Fibroblast of the aortic adventitia (primary cell): ENCODE measurements at regions not wholly inside any gene's neighbourhood (a gene's known extent, or its start where the extent isn't known, plus 50 kb on each side); places are given as distances from the start of the nearest gene placed in this dataset.
"Not testable (repeated sequence)": the region's sequence is repeated elsewhere in the genome, so short reads cannot be mapped to it uniquely, and the experiment has no call there.

Source experiments
- DNase-seq: peaks from one replicate; pipeline ENCODE4 v3.0.0-alpha.2; 2010; ENCODE audit warnings: low read depth
- H3K4me3 ChIP-seq: 2 replicates; pipeline ENCODE4 v1.5.1; 2011; ENCODE audit warnings: low read depth, mild to moderate bottlenecking, control low read depth, low read length, moderate library complexity
- CTCF ChIP-seq: IDR thresholded peaks from 2 replicates; pipeline ENCODE4 v1.5.1; 2011; ENCODE audit warnings: mild to moderate bottlenecking, low read length, control low read depth, inconsistent platforms; ENCODE audit not compliant: insufficient read depth

GRCh38 chr2:36168115-36168514 lies 187.5 kb upstream of the CRIM1 start:
- H3K4me3 ChIP-seq: no peak overlapping the region
- no peak for TF ChIP-seq CTCF
- no peak for DNase-seq

DNA sequence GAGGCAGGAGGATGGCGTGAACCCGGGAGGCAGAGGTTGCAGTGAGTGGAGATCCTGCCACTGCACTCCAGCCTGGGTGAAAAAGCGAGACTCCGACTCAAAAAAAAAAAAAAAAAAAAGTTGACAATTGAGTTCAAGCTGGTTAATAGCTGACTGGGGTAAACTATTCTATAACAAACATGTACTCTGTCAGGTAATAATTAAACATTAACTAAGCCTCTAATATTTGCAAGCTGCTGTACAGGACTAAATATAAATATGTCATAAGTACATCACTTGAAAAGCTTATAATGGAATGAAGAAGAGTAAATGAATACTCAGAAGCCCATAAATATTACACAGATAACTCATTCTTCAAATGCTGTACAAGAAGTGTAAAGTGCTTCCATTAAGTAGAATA lies 190.4 kb upstream of the CRIM1 start:
- TF ChIP-seq CTCF: no peak
- H3K4me3 ChIP-seq: no peak overlapping the region
- no peak for DNase-seq

DNA sequence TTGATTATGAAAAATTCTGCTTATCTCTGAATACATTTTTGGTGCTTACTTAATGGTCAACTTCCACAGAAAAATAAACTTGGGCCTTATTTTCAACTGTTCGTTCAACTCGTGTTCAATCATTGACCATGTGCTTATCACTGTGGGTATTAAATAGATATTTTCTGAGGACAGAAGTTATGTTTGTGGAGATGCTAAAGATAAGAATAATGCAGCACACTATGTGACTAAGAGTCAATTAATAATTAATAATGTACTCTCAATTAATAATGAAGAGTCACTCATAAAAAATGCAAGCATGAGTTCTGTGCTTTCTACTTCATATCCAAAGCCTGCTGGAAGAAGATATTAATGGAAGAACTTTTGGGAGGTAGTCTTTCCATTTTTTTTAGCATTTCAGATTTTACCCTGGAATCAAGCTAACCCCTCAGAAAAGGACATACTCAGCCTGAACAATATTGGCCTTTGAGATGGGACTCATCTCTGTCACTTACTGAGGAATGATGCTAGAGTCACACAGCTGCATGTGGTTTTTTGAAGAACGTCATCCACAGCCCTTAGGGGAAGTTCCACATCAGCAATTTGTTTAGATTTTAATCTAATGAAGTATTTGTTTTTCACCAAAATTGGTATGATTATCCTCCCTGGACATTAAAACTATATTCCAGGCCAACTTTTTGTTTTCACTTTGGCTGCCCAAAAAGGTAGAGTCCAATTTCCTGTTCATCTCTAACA lies 191.9 kb upstream of the CRIM1 start:
- TF ChIP-seq CTCF: no peak
- no peak for DNase-seq
- no peak overlapping the region for H3K4me3 ChIP-seq

DNA sequence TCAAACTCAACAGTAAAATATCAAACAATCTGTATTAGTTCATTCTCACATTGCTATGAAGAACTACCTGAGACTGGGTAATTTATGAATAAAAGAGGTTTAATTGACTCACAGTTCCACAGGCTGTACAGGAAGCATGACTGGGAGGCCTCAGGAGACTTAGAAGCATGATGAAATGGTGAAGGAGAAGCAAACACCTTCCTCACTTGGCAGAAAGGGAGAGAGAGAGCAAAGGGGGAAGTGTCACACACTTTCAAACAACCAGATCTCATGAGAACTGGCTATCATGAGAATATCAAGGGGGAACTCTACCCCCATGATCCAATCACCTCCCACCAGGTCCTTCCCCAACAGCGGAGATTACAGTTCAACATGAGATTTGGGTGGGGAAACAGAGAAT lies 198.5 kb upstream of the CRIM1 start:
- H3K4me3 ChIP-seq, DNase-seq: not testable (repeated sequence)

DNA sequence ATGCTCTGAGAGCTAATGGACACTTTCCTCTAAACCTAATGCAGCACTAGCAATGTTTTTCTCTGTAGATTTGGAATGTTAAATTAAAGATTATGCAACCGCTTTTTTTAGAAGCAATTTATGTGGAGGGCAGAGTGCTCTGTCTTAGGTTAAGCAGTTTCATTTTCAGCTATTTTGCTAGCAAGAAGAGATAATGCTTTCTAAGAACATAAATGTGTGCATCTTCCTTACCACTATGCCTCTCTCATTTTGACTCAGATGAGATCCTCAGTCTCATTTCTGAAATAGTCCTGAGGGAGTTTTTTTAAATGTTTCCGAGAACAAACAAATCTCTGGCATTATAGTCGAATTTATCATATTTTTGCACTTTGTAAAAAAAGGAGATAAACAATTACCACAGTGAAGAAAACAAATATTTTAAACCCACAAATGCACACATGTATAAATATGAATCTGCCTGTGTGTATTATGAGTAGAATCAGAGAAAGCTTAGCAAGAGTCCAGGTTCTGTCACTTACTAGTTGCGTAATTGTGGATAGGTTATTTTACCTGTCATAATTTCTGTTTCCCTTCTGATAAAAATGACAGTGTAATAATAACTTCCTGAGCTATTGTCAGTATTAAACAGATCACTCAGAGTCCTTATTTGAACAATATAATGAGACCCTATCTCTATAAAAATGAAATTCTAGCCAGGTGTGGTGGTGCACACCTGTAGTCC lies 207.7 kb upstream of the CRIM1 start:
- TF ChIP-seq CTCF: no peak
- no peak overlapping the region for H3K4me3 ChIP-seq
- no peak for DNase-seq

- H3K4me3 ChIP-seq: no peak overlapping the region
- TF ChIP-seq CTCF: no peak
- DNase-seq: no peak
Observed at GRCh38 chr2:36146765-36147164, 208.8 kb upstream of the CRIM1 start.

DNA sequence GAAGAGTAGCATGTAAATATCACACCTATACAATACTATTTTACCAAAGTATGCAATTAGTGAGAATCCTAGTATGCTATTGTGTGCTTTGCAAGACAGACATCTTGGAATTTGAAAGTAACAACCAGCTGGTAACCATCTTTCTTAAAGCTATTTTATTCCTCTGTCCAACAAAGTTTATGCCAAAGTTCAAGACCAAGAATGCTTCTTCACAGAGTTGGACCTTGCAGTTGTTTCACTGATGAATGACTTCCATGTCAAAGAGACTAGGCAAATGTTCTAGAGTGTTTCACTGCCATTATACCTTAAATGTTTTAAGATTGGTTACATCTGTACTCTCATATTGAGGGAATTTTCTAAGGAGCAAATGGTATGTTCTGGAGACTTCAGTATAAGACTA lies 215.2 kb upstream of the CRIM1 start:
- no peak overlapping the region for H3K4me3 ChIP-seq
- no peak for DNase-seq
- no peak for TF ChIP-seq CTCF
